Panc1 (cell line): ENCODE measurements at regions not wholly inside any gene's neighbourhood (a gene's known extent, or its start where the extent isn't known, plus 50 kb on each side); places are given as distances from the start of the nearest gene placed in this dataset.

Experiments
- CTCF ChIP-seq: fragments of 450-650 bp; IDR thresholded peaks from 2 replicates; pipeline ENCODE4 v1.5.1; 2017; ENCODE audit warnings: mild to moderate bottlenecking
- POLR2AphosphoS5 ChIP-seq: IDR thresholded peaks from 2 replicates; pipeline ENCODE4 v1.6.1; 2012; ENCODE audit warnings: mild to moderate bottlenecking, low read depth, low read length, moderate library complexity
- SIN3A ChIP-seq: IDR thresholded peaks from 2 replicates; pipeline ENCODE4 v1.6.1; 2012; ENCODE audit warnings: low read depth, mild to moderate bottlenecking, low read length, moderate library complexity, borderline replicate concordance; ENCODE audit not compliant: insufficient read depth
- TCF7L2 ChIP-seq: IDR thresholded peaks from 2 replicates; pipeline ENCODE4 v1.6.1; 2011; ENCODE audit warnings: mild to moderate bottlenecking, low read depth, low read length, inconsistent platforms
- TF ChIP-seq, protein P1 (sequence below), 2 experiments: IDR thresholded peaks; 2 replicates each; pipeline ENCODE4 v1.6.1; 2011 to 2012; ENCODE audit warnings: low read depth in 2 of 2, control low read depth in 1 of 2, low read length in 1 of 2, mild to moderate bottlenecking in 1 of 2, moderate library complexity in 1 of 2; ENCODE audit not compliant: insufficient read depth in 1 of 2

DNA sequence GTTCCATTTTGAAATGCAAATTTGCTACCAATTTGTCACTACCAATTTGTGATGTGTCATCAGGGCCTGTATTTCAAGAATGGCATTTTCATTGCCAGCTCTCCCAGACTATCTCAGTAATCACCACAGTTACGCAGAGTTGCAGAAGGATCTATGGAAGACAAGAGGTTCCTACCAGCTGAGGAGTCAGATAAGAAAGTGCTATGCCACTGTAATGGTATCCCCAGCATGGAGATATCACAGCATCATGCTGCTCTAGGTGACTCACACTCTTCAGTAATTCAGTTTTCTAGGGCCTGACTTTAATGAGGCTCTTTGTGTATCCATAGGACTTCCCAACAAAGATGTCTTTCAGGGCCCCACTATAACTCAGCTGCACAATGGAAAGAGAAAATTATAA lies 490.3 kb downstream of the ARHGEF28 start:
- no peak for TF ChIP-seq CTCF
- TF ChIP-seq POLR2AphosphoS5: no peak
- no peak for TF ChIP-seq TCF7L2
- TF ChIP-seq SIN3A: no peak
- TF ChIP-seq, protein P1, sequence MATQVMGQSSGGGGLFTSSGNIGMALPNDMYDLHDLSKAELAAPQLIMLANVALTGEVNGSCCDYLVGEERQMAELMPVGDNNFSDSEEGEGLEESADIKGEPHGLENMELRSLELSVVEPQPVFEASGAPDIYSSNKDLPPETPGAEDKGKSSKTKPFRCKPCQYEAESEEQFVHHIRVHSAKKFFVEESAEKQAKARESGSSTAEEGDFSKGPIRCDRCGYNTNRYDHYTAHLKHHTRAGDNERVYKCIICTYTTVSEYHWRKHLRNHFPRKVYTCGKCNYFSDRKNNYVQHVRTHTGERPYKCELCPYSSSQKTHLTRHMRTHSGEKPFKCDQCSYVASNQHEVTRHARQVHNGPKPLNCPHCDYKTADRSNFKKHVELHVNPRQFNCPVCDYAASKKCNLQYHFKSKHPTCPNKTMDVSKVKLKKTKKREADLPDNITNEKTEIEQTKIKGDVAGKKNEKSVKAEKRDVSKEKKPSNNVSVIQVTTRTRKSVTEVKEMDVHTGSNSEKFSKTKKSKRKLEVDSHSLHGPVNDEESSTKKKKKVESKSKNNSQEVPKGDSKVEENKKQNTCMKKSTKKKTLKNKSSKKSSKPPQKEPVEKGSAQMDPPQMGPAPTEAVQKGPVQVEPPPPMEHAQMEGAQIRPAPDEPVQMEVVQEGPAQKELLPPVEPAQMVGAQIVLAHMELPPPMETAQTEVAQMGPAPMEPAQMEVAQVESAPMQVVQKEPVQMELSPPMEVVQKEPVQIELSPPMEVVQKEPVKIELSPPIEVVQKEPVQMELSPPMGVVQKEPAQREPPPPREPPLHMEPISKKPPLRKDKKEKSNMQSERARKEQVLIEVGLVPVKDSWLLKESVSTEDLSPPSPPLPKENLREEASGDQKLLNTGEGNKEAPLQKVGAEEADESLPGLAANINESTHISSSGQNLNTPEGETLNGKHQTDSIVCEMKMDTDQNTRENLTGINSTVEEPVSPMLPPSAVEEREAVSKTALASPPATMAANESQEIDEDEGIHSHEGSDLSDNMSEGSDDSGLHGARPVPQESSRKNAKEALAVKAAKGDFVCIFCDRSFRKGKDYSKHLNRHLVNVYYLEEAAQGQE (IDR thresholded peaks at IDR 0.05; ENCODE audit: insufficient read depth in 1 of 2, low read depth in 2 of 2, low read length in 1 of 2): no peak
